GM18951 (cell line): ENCODE measurements at regions not wholly inside any gene's neighbourhood (a gene's known extent, or its start where the extent isn't known, plus 50 kb on each side); places are given as distances from the start of the nearest gene placed in this dataset.
"Not testable (repeated sequence)": the region's sequence is repeated elsewhere in the genome, so short reads cannot be mapped to it uniquely, and the experiment has no call there.

ENCODE experiments used
- POLR2A ChIP-seq: IDR thresholded peaks from 4 replicates; pipeline ENCODE4 v1.6.1; 2011; ENCODE audit warnings: mild to moderate bottlenecking; ENCODE audit not compliant: insufficient read length, insufficient read depth; ENCODE audit errors: extremely low read depth
- in situ Hi-C: fragments of 300-500 bp; cut with MboI; formaldehyde crosslinking; loops from one replicate; pipeline ENCODE4 v1.12.0; 2022; ENCODE audit warnings: low sequenced_read_pairs, mixed read lengths, inconsistent platforms; ENCODE audit not compliant: unreplicated experiment

GRCh38 chr14:28298156-28298555, 468.4 kb upstream of the FOXG1 start:
- in situ Hi-C loops, result no loop called here
- no peak for TF ChIP-seq POLR2A

DNA sequence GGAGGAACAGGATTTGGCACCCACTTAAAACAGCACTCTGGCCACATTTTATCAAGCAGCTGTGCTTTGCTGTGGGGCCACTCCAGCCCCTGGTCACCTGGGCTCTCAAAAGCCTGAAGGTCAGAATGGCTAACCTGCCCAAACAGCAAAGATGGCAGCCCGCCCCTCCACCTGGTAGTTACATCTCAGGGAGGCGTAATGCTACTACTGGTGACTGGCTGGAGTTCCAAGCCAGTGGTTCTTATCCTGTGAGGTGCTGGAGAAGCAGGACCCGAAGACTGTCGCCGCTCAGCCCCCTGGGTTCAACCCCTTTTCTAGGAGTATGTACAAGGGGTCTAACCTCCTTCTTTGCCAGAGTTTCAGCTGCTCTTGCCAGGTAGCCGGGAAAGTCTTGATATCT, 467.4 kb upstream of the FOXG1 start:
- in situ Hi-C loops, result no loop called here
- TF ChIP-seq POLR2A, result no peak

DNA sequence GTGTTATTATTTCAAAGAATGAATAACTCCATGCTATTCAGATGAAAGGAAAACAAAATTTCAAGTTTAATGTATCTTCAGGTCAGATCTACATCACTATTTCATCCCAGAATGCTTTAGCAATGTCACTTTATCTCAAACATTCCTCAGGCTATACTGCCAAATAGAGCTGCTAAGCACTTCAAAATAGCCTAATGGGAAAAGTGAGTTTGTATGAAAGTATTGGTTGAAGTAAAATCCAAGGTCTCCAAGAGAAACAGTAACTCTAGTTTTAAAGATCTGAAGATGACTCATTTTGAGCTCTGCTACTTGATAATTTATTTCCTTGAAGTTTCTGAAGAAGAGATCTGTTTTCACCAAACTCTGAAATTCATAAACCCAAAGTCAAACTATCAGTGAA, 466.2 kb upstream of the FOXG1 start:
- TF ChIP-seq POLR2A, result no peak
- in situ Hi-C loops, result no loop called here

- TF ChIP-seq POLR2A, result no peak
- in situ Hi-C loops, result no loop called here
These were observed 465.4 kb upstream of the FOXG1 start for GRCh38 chr14:28301179-28301578.

- in situ Hi-C loops, result no loop called here
- TF ChIP-seq POLR2A, result no peak
These were observed 463.3 kb upstream of the FOXG1 start for GRCh38 chr14:28303248-28303647.

- in situ Hi-C loops, result no loop called here
- TF ChIP-seq POLR2A, result no peak
These were observed 460.6 kb upstream of the FOXG1 start for GRCh38 chr14:28305938-28306337.

- in situ Hi-C loops, result no loop called here
- TF ChIP-seq POLR2A, result no peak
These were observed 459.1 kb upstream of the FOXG1 start for GRCh38 chr14:28307506-28307905.

GRCh38 chr14:28308734-28309133, 457.9 kb upstream of the FOXG1 start:
- in situ Hi-C loops, result no loop called here
- TF ChIP-seq POLR2A, result no peak

DNA sequence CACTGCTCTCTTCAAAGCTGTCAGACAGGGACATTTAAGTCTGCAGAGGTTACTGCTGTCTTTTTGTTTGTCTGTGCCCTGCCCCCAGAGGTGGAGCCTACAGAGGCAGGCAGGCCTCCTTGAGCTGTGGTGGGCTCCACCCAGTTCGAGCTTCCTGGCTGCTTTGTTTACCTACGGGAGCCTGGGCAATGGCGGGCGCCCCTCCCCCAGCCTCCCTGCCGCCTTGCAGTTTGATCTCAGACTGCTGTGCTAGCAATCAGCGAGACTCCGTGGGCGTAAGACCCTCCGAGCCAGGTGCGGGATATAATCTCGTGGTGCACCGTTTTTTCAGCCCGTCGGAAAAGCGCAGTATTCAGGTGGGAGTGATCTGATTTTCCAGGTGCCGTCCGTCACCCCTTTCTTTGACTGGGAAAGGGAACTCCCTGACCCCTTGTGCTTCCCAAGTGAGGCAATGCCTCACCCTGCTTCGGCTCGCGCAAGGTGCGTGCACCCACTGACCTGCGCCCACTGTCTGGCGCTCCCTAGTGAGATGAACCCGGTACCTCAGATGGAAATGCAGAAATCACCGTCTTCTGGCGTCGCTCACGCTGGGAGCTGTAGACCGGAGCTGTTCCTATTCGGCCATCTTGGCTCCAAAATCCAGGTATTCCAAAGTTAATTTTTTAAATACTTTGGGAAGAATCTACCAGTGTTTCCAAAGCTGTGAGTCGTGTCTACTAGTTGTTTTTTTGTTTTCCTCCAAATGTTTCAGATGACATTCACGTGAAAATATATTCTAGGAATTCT, 448.5 kb upstream of the FOXG1 start:
- in situ Hi-C loops, result not testable (repeated sequence)

DNA sequence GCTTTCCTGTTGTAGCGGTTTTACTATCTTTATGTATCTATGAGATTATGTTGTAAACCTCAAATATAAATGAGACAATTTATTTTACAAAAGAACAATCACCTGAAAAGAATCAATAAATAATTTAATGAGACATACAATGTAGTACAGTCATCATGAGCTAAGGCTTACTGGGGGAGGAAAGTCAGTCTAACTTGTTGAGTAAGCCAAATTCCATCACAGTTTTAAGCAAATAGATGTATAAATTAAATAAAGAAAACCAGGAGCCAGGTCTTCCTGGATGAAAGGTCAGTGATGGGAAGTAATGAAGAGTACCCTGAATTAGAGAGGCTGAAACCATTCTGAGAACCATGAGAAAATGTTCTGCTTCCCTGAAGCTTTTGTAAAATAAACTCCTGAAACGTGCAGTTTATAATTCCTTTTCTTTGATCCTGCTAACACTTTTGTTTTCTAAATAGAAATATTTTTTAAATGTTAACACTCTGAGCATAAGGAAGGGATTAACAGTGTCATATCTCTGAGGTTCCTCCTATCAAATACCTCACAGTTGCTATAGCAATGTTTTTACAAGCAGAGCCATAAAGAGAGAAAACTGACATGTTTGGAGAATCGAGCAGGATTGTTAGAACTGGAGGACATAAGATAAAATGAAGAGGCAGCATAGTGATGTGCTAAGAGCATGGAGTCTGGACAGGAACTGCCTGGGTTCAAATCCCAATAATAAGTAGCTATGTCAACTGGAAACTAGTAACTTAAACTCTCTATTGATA, 444.9 kb upstream of the FOXG1 start:
- in situ Hi-C loops, result no loop called here
- no peak for TF ChIP-seq POLR2A

- in situ Hi-C loops, result no loop called here
- no peak for TF ChIP-seq POLR2A
These were observed 443.2 kb upstream of the FOXG1 start for GRCh38 chr14:28323366-28323765.

DNA sequence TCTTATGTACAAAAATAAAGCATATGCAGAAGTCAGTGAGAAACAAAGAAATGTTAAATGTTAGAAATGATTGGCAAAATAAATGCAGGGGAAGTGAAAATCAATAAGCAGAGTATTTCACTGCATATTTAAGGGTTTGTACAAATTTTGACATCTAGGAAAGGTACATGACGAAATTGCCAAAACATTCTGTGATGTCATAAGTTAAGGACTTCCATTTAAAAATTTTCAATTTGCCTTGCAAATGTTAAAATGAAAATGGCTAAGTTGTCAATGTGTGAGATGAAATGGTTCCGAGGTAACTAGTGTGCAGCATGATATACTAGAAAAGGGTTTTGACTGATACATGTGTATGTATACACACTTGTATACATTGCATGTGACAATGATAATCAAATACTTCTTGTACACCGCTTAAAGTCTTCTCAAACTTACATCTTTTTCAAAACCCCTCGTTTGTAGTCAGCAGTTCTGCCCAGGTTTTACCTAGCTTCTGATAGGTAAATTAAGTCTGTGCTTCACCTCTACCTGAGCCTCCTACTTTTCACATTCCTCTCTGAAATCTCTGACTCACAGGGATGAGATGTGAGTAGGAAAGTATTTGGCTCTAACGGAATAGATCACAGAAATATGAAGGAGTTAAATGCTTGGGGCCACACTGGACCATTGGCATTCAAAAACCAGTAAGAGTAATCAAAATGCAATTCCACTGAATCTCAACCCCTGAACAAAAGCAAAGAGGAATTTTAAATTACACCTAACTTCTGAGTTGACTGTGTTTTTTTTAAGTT, 442.4 kb upstream of the FOXG1 start:
- TF ChIP-seq POLR2A, result no peak
- in situ Hi-C loops, result no loop called here

GRCh38 chr14:28340816-28341215, 425.8 kb upstream of the FOXG1 start:
- in situ Hi-C loops, result no loop called here
- no peak for TF ChIP-seq POLR2A
